Neural cell (in vitro differentiated cells): ENCODE measurements at regions not wholly inside any gene's neighbourhood (a gene's known extent, or its start where the extent isn't known, plus 50 kb on each side); places are given as distances from the start of the nearest gene placed in this dataset.

Source experiments
- H2AFZ ChIP-seq: fragments of 200-600, 300-800 bp; sonication (generic), shearing (Covaris generic); 2 replicates; pipeline ENCODE4 v1.6.0; 2014; ENCODE audit warnings: low read depth, mild to moderate bottlenecking, antibody characterized with exemption, low read length, moderate library complexity
- H3F3A ChIP-seq: fragments of 200-600 bp; shearing (Covaris generic); 2 replicates; pipeline ENCODE4 v1.6.1; 2016; ENCODE audit warnings: mild to moderate bottlenecking, moderate library complexity, mixed read lengths, antibody characterized with exemption, low read length; ENCODE audit not compliant: insufficient read depth, poor library complexity, severe bottlenecking
- H3K27ac ChIP-seq: fragments of 200-600, 300-800 bp; sonication (generic), shearing (Covaris generic); 2 replicates; pipeline ENCODE4 v1.5.1; 2014; ENCODE audit warnings: mild to moderate bottlenecking, low read length, moderate library complexity
- H3K27me3 ChIP-seq: fragments of 300-800, 200-600 bp; sonication (generic), shearing (Covaris generic); 2 replicates; pipeline ENCODE4 v1.6.0; 2014; ENCODE audit warnings: mild to moderate bottlenecking, low read depth, low read length, moderate library complexity; ENCODE audit not compliant: insufficient read depth
- H3K36me3 ChIP-seq: fragments of 300-800, 200-600 bp; sonication (generic), shearing (Covaris generic); 2 replicates; pipeline ENCODE4 v1.5.1; 2014; ENCODE audit warnings: mild to moderate bottlenecking, antibody characterized with exemption, low read length, moderate library complexity; ENCODE audit not compliant: insufficient read depth
- H3K4me2 ChIP-seq: fragments of 300-800, 200-600 bp; sonication (generic), shearing (Covaris generic); 2 replicates; pipeline ENCODE4 v1.6.0; 2014; ENCODE audit warnings: mild to moderate bottlenecking, low read length
- H3K4me3 ChIP-seq: fragments of 300-800, 200-600 bp; sonication (generic), shearing (Covaris generic); 2 replicates; pipeline ENCODE4 v1.5.1; 2014; ENCODE audit warnings: mild to moderate bottlenecking, low read length, moderate library complexity
- H3K79me2 ChIP-seq: fragments of 200-600 bp; shearing (Covaris generic); replicated peaks from 2 replicates; pipeline ENCODE4 v1.6.0; 2014; ENCODE audit warnings: mild to moderate bottlenecking, low read length, moderate library complexity; ENCODE audit not compliant: insufficient read depth
- H3K9ac ChIP-seq: fragments of 300-800, 200-600 bp; sonication (generic), shearing (Covaris generic); 2 replicates; pipeline ENCODE4 v1.6.1; 2016; ENCODE audit warnings: mild to moderate bottlenecking, low read length, mixed read lengths
- H3K9me2 ChIP-seq: fragments of 200-600 bp; shearing (Covaris generic); 2 replicates; pipeline ENCODE4 v1.6.1; 2016; ENCODE audit warnings: mild to moderate bottlenecking, low read length, mixed read lengths; ENCODE audit not compliant: insufficient read depth
- H3K9me3 ChIP-seq: fragments of 200-600, 300-800 bp; sonication (generic), shearing (Covaris generic); 2 replicates; pipeline ENCODE4 v1.6.1; 2016; ENCODE audit warnings: mild to moderate bottlenecking, mixed run types, low read length, moderate library complexity, mixed read lengths
- H4K20me1 ChIP-seq: fragments of 200-600 bp; shearing (Covaris generic); 2 replicates; pipeline ENCODE4 v1.6.1; 2016; ENCODE audit warnings: mild to moderate bottlenecking, mixed run types; ENCODE audit not compliant: insufficient read depth
- CTCF ChIP-seq: fragments of 450-650 bp; IDR thresholded peaks from 2 replicates; pipeline ENCODE4 v1.5.1; 2014; ENCODE audit warnings: antibody characterized with exemption, mild to moderate bottlenecking, moderate library complexity; ENCODE audit not compliant: poor library complexity, severe bottlenecking
- EP300 ChIP-seq: fragments of 450-650 bp; conservative IDR thresholded peaks from 2 replicates; pipeline ENCODE4 v1.6.1; 2014; ENCODE audit warnings: antibody characterized with exemption, mild to moderate bottlenecking, moderate library complexity; ENCODE audit not compliant: poor library complexity, severe bottlenecking
- EZH2 ChIP-seq: fragments of 200-600, 300-800 bp; shearing (Covaris generic), sonication (generic); IDR thresholded peaks from 2 replicates; pipeline ENCODE4 v1.6.1; 2014; ENCODE audit warnings: antibody characterized with exemption, low read length, borderline replicate concordance, mild to moderate bottlenecking; ENCODE audit not compliant: insufficient read depth, poor library complexity, severe bottlenecking
- MXI1 ChIP-seq: fragments of 450-650 bp; conservative IDR thresholded peaks from 2 replicates; pipeline ENCODE4 v1.6.1; 2014; ENCODE audit warnings: antibody characterized with exemption, mild to moderate bottlenecking; ENCODE audit not compliant: poor library complexity, severe bottlenecking
- POLR2AphosphoS5 ChIP-seq: IDR thresholded peaks from 2 replicates; pipeline ENCODE4 v1.6.1; 2012
- RAD21 ChIP-seq: fragments of 450-650 bp; conservative IDR thresholded peaks from 2 replicates; pipeline ENCODE4 v1.6.1; 2014; ENCODE audit warnings: antibody characterized with exemption, mild to moderate bottlenecking, moderate library complexity
- REST ChIP-seq: IDR thresholded peaks from 2 replicates; pipeline ENCODE4 v1.6.1; 2012; ENCODE audit warnings: borderline replicate concordance
- SMC3 ChIP-seq: fragments of 450-650 bp; conservative IDR thresholded peaks from 2 replicates; pipeline ENCODE4 v1.6.1; 2014; ENCODE audit warnings: antibody characterized with exemption, mild to moderate bottlenecking, moderate library complexity; ENCODE audit not compliant: poor library complexity
- TAF1 ChIP-seq: IDR thresholded peaks from 2 replicates; pipeline ENCODE4 v1.6.1; 2012; ENCODE audit warnings: low read depth

DNA sequence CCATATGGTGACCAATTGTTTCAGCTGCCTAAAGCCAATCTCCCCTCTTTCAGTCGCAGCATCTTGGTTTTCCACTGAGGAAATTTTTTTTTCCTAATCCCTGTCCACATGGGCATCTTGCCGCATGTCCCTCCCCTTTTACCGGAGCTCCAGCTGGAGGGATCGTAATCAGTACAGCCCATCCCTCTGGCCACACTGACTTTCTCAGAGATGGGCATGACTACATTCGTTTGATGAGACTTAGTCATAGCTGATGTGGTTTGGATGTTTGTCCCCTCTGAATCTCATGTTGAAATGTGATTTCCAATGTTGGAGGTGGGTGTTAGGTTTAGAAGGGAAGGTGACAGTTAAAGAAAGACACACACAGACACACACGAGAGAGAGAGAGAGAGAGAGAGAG is 186.8 kb upstream of the CXCL12 start:
- no peaks in the 10 kb centered on the region for H4K20me1 ChIP-seq
- TF ChIP-seq EZH2 = no peak
- TF ChIP-seq RAD21 = no peak
- no peak for TF ChIP-seq POLR2AphosphoS5
- TF ChIP-seq MXI1 = no peak
- TF ChIP-seq REST = no peak
- TF ChIP-seq CTCF = no peak
- no peak for TF ChIP-seq SMC3
- TF ChIP-seq TAF1 = no peak
- TF ChIP-seq EP300 = no peak
- H2AFZ ChIP-seq = no peak overlapping the region
- H3K9me3 ChIP-seq = no peaks in the 10 kb centered on the region
- H3F3A ChIP-seq = no peaks in the 10 kb centered on the region
- H3K27ac ChIP-seq = no peak overlapping the region
- no peak overlapping the region for H3K9ac ChIP-seq
- H3K79me2 ChIP-seq = no peaks in the 10 kb centered on the region
- no peaks in the 10 kb centered on the region for H3K36me3 ChIP-seq
- H3K4me3 ChIP-seq = no peak overlapping the region
- H3K4me2 ChIP-seq = no peak overlapping the region
- no peaks in the 10 kb centered on the region for H3K27me3 ChIP-seq
- no peaks in the 10 kb centered on the region for H3K9me2 ChIP-seq

DNA sequence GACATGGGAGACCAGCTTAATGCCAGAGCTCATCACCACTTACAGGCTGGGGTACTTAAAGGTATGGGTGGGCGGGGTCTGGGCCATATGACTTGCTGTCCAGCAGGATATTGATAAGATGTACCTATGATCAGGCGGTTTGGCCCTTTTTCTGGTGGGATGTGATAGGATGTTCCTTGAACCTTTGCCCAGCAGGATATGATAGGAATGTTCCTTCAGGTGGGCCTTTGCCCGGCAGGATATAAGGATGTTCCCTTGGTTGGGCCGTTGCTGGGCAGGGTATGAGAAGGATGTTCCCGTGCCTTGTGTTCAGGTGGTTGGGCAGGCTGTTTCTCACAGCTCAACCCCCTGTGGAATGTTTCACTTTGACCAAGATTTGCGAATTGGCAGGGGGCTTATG is 187.2 kb upstream of the CXCL12 start:
- no peak overlapping the region for H3K4me2 ChIP-seq
- no peaks in the 10 kb centered on the region for H3K27me3 ChIP-seq
- no peaks in the 10 kb centered on the region for H3K79me2 ChIP-seq
- no peak overlapping the region for H3K27ac ChIP-seq
- no peak overlapping the region for H2AFZ ChIP-seq
- H3F3A ChIP-seq = no peaks in the 10 kb centered on the region
- no peak overlapping the region for H3K4me3 ChIP-seq
- no peaks in the 10 kb centered on the region for H3K9me2 ChIP-seq
- H3K9ac ChIP-seq = no peak overlapping the region
- H3K9me3 ChIP-seq = no peaks in the 10 kb centered on the region
- H4K20me1 ChIP-seq = no peaks in the 10 kb centered on the region
- H3K36me3 ChIP-seq = no peaks in the 10 kb centered on the region
- TF ChIP-seq EZH2 (no peak), SMC3 (no peak), RAD21 (no peak), CTCF (no peak), EP300 (no peak), POLR2AphosphoS5 (no peak), MXI1 (no peak), REST (no peak), TAF1 (no peak)
